Hematopoietic multipotent progenitor cell treated with erythropoietin and hydrocortisone succinate and interleukin-3 and kit ligand, for 6 days (in vitro differentiated cells): ENCODE measurements at regions not wholly inside any gene's neighbourhood (a gene's known extent, or its start where the extent isn't known, plus 50 kb on each side); places are given as distances from the start of the nearest gene placed in this dataset.
"Not testable (repeated sequence)": the region's sequence is repeated elsewhere in the genome, so short reads cannot be mapped to it uniquely, and the experiment has no call there.

Experiments
- DNase-seq: peaks from one replicate; pipeline ENCODE4 v3.0.0-alpha.2; 2015

DNA sequence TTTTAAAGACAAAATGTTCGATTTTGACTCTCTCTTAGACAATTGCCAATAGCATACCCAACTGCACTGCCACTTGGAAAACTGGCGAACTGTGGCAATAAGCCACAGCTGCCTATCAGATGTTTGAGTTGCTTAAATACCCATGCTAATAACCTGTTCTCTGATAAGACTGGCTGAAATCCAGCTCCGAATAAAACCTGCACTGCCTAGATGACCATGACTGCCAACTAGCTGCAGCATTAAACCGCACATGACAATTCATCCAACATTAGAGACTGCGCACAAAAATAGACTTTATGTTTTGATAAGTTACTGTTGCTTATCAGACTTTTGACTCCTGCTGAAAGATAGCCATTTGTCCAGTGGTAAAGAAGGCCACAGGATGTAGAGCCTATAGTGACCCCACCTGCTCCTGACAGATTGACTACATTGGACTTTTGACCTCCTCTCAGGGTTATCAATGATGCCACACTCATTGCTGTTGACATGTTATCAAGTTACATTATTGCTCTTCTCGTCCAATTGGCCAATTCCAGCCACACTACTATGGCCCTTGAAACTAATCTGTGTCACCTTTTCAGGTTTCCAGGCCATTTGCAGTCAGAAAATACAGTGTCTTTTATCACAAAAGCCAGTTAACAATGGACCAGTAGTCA, 299.0 kb downstream of the HGF start:
- DNase-seq: no peak

DNA sequence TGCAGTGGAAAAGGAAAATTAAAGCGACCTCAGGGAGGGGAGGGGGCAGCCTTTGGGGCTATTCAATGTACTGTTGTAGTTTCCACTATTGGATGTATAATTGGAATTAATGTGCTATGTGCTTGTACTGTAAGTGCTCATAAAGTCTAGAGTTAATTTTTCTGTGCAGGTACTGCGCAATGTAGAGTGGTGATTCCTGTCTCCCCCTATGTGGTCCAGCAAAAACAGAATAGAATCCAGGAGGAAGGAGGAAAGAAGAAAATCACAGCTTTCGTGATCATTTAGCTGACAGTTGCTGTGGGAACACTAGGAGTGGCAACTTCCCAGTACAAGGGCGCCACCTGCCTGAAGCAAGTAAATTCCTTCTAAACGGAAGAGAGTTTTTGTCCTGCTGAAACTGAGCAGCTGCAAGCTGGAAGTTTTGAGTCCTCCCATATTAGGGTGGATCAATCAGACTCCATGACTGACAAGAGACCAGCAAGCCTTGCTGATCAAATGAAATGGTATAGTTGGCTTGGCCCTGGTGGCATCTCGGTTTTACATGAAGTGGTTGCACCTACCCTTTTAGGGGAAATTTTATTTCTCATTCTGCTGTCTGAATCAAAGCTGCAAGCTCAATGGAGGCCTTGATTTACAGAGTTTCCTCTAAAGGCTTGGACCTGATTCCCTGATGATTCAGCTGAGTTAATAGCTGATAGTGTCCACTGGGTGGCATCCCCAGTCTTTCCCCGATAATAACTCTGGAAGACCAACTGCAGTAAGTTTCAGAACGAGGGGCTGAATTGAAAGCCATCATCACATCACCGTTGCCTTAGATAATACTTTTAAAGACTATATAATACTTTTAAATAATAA, 299.8 kb downstream of the HGF start:
- DNase-seq: peak; percentile 67

- no peak for DNase-seq
Observed at GRCh38 chr7:81469153-81469868, 300.5 kb downstream of the HGF start.

DNA sequence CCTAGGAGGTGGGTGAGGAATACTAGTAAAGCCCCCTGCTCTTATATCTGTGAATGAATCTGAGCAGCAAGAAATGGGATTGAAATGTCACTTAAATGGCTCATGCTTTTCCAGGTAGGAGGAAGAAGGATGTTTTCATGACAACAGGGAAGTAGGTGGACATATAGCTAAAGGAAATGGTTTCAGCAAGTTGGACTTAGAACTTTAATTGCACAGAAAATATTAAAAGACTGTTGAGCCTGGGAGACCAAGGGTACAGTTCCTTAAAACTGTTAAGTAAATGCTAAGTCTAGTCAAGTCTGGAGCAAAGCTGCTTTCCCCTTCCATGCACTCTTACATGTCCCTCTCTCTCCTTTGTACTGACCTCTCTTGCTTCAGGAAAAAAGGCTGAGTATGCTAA, 301.3 kb downstream of the HGF start:
- no peak for DNase-seq

DNA sequence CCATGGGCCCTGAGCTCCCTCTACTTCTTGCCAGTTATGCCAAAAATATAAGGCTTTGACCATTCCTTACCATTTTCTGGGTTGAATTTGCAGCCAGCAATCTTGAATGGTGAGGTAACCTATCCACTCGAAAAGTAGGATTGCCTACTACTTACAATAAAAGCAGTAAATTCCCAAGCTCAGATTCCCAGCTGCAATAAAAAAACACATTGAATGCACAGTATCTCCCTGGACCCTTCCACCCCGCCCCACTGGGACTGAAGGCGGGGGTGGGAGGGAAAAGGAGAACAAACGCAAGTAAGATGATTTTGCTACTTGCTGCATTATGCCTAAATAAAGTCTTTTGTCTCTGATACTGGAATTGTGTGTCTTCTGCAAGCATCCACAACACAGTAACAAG, 301.9 kb downstream of the HGF start:
- DNase-seq: no peak

DNA sequence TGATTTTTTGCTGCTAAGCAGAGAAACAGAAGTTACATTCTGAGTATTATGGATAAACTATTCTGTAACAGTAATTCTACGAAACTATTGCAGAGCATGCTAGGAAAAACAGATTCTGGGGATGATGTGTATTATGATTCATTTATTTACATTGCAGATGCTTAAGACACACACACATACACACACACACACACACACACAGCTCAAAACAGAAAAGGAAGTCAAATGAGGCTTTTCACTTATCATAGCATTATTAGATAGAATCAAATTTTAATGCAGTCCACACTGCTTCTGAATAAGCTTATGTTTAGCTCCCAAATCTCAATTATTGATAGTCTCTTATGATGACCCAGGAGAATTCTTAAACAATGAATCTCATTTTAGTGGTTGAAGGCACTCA, 307.2 kb downstream of the HGF start:
- no peak for DNase-seq

DNA sequence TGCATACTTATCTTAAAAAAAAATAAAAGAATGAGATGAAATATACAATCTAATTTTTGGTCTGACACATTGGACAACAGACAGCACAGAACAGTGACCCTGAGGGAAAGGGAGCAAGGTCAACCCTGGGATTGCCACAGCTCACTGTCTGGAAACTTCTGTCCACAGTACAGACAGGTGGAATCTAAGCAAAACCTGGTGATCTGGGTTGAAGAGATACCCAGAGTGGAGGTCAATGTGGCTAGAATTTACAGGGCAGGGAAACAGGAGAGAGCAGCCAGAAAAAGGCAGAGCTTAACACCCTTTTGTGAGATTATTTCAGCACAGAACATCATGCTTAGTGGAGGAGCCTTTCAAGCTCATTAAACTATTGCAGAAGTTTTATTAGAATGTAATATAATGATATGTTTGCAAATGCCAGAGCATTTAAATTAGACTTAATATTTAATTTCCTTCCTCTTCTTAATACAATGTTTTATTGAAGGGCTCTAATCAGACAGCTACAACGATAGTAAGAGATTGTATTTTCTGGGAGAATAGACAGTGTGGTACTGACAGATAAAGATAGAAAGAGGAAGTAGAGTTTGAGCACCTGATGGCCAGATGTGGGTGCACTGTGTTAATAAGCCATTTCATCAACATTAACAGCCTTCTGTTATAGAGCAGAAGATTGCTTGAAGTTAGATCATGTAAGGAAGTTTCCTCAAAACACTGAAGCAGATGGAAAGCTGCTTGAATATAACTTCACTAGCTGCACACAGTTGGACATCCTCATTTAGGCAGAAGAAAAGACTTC, 309.4 kb downstream of the HGF start:
- peak; percentile 83 for DNase-seq

- DNase-seq: no peak
Observed at GRCh38 chr7:81459485-81459884, 310.4 kb downstream of the HGF start.

GRCh38 chr7:81457852-81458522, 311.9 kb downstream of the HGF start:
- peak; percentile 78 for DNase-seq

- DNase-seq: not testable (repeated sequence)
Observed at GRCh38 chr7:81453770-81454169, 316.1 kb downstream of the HGF start.

GRCh38 chr7:81449105-81449504, 320.7 kb downstream of the HGF start:
- DNase-seq: no peak

DNA sequence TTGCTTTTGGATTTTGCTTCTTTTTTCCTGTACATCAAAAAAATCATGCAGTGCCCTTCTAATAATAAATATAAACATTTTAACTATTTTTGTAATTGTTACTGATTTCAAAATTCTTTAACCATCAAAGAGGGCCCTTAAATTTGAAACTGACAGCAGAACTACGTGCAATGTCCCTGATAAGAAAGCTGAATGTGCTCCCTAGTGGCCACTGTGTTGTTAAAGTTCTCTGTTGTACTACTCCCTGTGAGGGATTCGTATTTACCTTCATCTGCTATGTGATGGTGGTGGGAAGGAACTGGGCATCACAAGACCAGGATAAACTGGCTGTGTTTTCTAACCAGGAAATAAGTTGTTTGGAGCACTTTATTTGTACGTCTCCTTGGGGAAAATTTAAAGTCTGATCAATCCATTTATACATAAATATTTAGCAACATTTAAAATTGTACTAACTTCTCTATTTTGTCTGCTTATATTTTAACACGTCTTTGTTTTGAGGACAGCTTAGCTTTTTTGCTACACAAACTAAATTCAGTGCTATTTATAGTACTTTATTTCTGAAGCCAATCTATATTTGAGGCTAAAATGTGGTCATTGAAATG, 322.4 kb downstream of the HGF start:
- DNase-seq: peak; percentile 79

DNA sequence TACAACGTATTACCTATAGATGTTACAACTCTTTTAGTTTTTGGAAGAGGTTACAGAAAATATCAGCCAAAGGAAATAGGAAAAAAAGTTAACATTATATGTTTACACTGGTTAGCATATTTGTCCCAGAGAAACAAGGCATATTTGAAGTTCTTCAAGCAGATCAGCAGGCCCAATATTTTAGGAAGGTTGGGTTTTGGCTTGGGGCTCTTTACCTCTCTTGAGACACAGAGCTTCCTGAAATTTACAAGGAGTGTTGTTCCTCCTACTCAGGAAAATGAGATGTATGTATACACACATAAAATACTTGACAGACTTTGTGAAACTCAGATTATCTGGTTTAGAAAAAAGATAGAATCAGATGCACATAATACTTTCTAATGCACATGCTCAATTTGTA, 323.6 kb downstream of the HGF start:
- no peak for DNase-seq

GRCh38 chr7:81445462-81445861, 324.4 kb downstream of the HGF start:
- DNase-seq: no peak

- DNase-seq: peak; percentile 26
Observed at GRCh38 chr7:81441750-81442149, 328.1 kb downstream of the HGF start.

GRCh38 chr7:81439591-81439990, 330.3 kb downstream of the HGF start:
- DNase-seq: no peak

- not testable (repeated sequence) for DNase-seq
Observed at GRCh38 chr7:81437160-81437559, 332.7 kb downstream of the HGF start.

DNA sequence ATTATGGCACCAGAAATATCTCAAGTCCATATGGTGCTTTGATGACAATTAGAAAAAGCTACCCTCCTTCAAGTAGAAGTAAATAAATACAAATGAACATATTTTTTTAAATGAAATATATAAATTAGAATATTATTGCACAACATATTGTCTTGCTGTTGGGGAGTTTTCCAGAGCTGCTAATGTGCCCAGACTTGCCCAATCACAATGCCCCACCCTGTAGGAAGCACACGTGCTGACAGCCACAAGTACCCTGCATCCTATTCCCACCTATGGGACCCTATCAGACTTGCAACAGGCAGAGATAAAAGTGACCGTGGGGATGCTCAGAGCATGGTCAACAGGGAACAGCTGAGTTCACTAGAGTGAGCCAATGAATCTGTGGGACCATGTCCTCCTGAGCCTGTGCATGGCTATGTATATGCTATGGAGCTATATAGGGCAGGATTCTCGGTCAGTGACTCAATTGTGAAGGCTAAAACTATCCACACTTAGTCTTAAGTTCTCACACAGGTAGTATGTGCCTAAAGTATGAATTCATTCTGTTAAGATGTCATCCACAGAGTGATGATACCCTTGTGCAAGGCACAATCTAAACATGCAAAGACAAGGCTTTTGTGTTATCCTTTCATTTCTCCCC, 336.0 kb downstream of the HGF start:
- DNase-seq: no peak

GRCh38 chr7:81433206-81433605, 336.6 kb downstream of the HGF start:
- DNase-seq: no peak

DNA sequence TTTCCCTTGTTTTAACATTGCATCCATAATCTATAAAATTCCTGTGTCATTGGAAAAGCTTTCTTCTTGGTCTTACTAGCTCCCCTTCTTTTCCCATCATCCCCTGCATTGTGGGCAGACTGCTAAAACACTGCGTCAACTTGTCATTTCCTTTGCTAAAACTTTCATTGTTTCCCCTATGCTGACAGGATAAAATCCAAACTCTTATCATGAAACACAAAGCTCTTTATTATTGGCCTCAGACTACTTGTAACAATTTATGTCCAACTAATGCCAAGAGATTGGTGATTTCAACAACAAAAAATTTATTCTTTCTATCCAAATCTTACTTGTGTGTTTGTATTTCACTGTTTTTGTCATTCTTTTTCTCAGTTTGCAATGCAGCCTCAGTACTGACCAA, 339.1 kb downstream of the HGF start:
- DNase-seq: no peak

GRCh38 chr7:81430150-81430549, 339.7 kb downstream of the HGF start:
- DNase-seq: no peak
